Stomach (tissue), 4 donors: ENCODE measurements at regions not wholly inside any gene's neighbourhood (a gene's known extent, or its start where the extent isn't known, plus 50 kb on each side); places are given as distances from the start of the nearest gene placed in this dataset.

Experiments used
- EP300 ChIP-seq: sonication (generic); formaldehyde crosslinking; IDR thresholded peaks from one replicate; pipeline ENCODE4 v1.6.1; 2017; ENCODE audit warnings: antibody characterized with exemption
- POLR2A ChIP-seq, 4 donors: fragments of 450-650 bp; IDR thresholded peaks; one replicate each; pipeline ENCODE4 v1.6.1; 2016; ENCODE audit warnings: antibody characterized with exemption in 4 of 4, control low read depth in 2 of 4, mild to moderate bottlenecking in 1 of 4, moderate library complexity in 1 of 4
- TF ChIP-seq, protein P1 (sequence below), 7 experiments: fragments of 450-650 bp in 4 of 7; fragments of 200-600 bp in 3 of 7; sonication (generic) in 3 of 7; IDR thresholded peaks; one replicate each; pipeline ENCODE4 v1.5.1; 2016 to 2019; ENCODE audit warnings: antibody characterized with exemption in 7 of 7, control low read depth in 2 of 7, mild to moderate bottlenecking in 1 of 7

DNA sequence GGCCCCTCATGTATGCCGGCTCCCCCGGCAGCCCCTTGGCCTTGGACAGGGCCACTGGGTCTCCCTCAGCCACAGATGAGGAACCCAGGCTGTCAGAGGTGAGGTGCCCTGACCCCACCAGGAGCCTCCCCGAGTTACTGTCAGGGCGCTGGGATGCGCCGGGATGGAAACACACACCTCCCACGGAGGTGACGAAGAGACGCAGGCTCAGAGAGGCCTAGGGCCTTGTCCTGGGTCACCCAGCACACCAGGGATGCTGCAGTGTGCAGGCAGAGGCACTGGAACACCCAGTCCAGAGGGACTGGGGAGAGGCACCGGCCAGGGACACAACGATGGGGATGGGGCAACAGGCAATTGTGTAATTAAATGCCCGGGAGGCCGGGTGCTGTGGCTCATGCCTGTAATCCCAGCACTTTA lies 81.2 kb upstream of the PRR5 start:
- TF ChIP-seq, protein P1, sequence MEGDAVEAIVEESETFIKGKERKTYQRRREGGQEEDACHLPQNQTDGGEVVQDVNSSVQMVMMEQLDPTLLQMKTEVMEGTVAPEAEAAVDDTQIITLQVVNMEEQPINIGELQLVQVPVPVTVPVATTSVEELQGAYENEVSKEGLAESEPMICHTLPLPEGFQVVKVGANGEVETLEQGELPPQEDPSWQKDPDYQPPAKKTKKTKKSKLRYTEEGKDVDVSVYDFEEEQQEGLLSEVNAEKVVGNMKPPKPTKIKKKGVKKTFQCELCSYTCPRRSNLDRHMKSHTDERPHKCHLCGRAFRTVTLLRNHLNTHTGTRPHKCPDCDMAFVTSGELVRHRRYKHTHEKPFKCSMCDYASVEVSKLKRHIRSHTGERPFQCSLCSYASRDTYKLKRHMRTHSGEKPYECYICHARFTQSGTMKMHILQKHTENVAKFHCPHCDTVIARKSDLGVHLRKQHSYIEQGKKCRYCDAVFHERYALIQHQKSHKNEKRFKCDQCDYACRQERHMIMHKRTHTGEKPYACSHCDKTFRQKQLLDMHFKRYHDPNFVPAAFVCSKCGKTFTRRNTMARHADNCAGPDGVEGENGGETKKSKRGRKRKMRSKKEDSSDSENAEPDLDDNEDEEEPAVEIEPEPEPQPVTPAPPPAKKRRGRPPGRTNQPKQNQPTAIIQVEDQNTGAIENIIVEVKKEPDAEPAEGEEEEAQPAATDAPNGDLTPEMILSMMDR (IDR thresholded peaks at IDR 0.05) = no peak
- TF ChIP-seq POLR2A (IDR thresholded peaks at IDR 0.05) = no peak
- no peak for TF ChIP-seq EP300
